Sigmoid colon (tissue), 4 donors: ENCODE measurements at regions not wholly inside any gene's neighbourhood (a gene's known extent, or its start where the extent isn't known, plus 50 kb on each side); places are given as distances from the start of the nearest gene placed in this dataset.

Experiments
- CTCF ChIP-seq, 4 experiments: fragments of 450-650 bp in 3 of 4; fragments of 200-600 bp in 1 of 4; IDR thresholded peaks; one replicate each; pipeline ENCODE4 v1.5.1; 2016 to 2019; ENCODE audit warnings: antibody characterized with exemption in 4 of 4, mild to moderate bottlenecking in 3 of 4, moderate library complexity in 2 of 4
- EP300 ChIP-seq, 4 donors: sonication (generic); formaldehyde crosslinking; IDR thresholded peaks; one replicate each; pipeline ENCODE4 v1.6.1; 2017; ENCODE audit warnings: antibody characterized with exemption in 4 of 4
- POLR2A ChIP-seq, 2 donors: fragments of 450-650 bp; IDR thresholded peaks; one replicate each; pipeline ENCODE4 v1.6.1; 2016; ENCODE audit warnings: antibody characterized with exemption in 2 of 2, mild to moderate bottlenecking in 2 of 2, moderate library complexity in 2 of 2
- POLR2AphosphoS5 ChIP-seq, 4 donors: sonication (generic); formaldehyde crosslinking; IDR thresholded peaks; one replicate each; pipeline ENCODE4 v1.6.1; 2017; ENCODE audit warnings: antibody characterized with exemption in 4 of 4

GRCh38 chr7:112858838-112859237, 68.6 kb upstream of the TMEM168 start:
- TF ChIP-seq CTCF (IDR thresholded peaks at IDR 0.05) (no peak), POLR2A (IDR thresholded peaks at IDR 0.05) (no peak), POLR2AphosphoS5 (IDR thresholded peaks at IDR 0.05) (no peak), EP300 (IDR thresholded peaks at IDR 0.05) (no peak)
